GM19324 (cell line): ENCODE measurements at regions not wholly inside any gene's neighbourhood (a gene's known extent, or its start where the extent isn't known, plus 50 kb on each side); places are given as distances from the start of the nearest gene placed in this dataset.
"Not testable (repeated sequence)": the region's sequence is repeated elsewhere in the genome, so short reads cannot be mapped to it uniquely, and the experiment has no call there.

Source experiments
- ATAC-seq: cut with Tn5 transposase; IDR thresholded peaks from one replicate; pipeline ENCODE4 v1.9.1; 2021; ENCODE audit warnings: mild to moderate bottlenecking, moderate library complexity; ENCODE audit not compliant: unreplicated experiment, low FRiP score

GRCh38 chr15:94868265-94868664, 636.9 kb downstream of the MCTP2 start:
- ATAC-seq = not testable (repeated sequence)

- no peak for ATAC-seq
Measured at GRCh38 chr15:94875550-94875949, 644.2 kb downstream of the MCTP2 start.

- ATAC-seq = no peak
Measured at GRCh38 chr15:94877833-94878232, 646.5 kb downstream of the MCTP2 start.

- ATAC-seq = no peak
Measured at GRCh38 chr15:94882071-94882712, 650.8 kb downstream of the MCTP2 start.

- ATAC-seq = no peak
Measured at GRCh38 chr15:94887391-94887790, 656.0 kb downstream of the MCTP2 start.

GRCh38 chr15:94889153-94889552, 657.8 kb downstream of the MCTP2 start:
- no peak for ATAC-seq

- no peak for ATAC-seq
Measured at GRCh38 chr15:94893091-94893490, 661.7 kb downstream of the MCTP2 start.

GRCh38 chr15:94894056-94894455, 662.7 kb downstream of the MCTP2 start:
- ATAC-seq = no peak

GRCh38 chr15:94909510-94909909, 678.1 kb downstream of the MCTP2 start:
- ATAC-seq = no peak

GRCh38 chr15:94910166-94910565, 678.8 kb downstream of the MCTP2 start:
- no peak for ATAC-seq

GRCh38 chr15:94912760-94913159, 681.4 kb downstream of the MCTP2 start:
- ATAC-seq = no peak

GRCh38 chr15:94917068-94917467, 685.7 kb downstream of the MCTP2 start:
- no peak for ATAC-seq

GRCh38 chr15:94921936-94922335, 690.6 kb downstream of the MCTP2 start:
- ATAC-seq = no peak

- no peak for ATAC-seq
Measured at GRCh38 chr15:94924057-94924456, 692.7 kb downstream of the MCTP2 start.

GRCh38 chr15:94924971-94925598, 693.7 kb downstream of the MCTP2 start:
- no peak for ATAC-seq

GRCh38 chr15:94925680-94926079, 694.3 kb downstream of the MCTP2 start:
- ATAC-seq = no peak

- no peak for ATAC-seq
Measured at GRCh38 chr15:94927003-94927402, 695.6 kb downstream of the MCTP2 start.

GRCh38 chr15:94929282-94929681, 697.9 kb downstream of the MCTP2 start:
- no peak for ATAC-seq

- ATAC-seq = no peak
Measured at GRCh38 chr15:94930441-94930840, 699.1 kb downstream of the MCTP2 start.

GRCh38 chr15:94930960-94931359, 699.6 kb downstream of the MCTP2 start:
- ATAC-seq = no peak

- ATAC-seq = no peak
Measured at GRCh38 chr15:94934440-94934839, 703.1 kb downstream of the MCTP2 start.

- ATAC-seq = no peak
Measured at GRCh38 chr15:94937242-94937641, 705.9 kb downstream of the MCTP2 start.
